ENCODE measurements at regions not wholly inside any gene's neighbourhood (a gene's known extent, or its start where the extent isn't known, plus 50 kb on each side); places are given as distances from the start of the nearest gene placed in this dataset.
"Not testable (repeated sequence)": the region's sequence is repeated elsewhere in the genome, so short reads cannot be mapped to it uniquely, and the experiment has no call there.

GRCh38 chr9:42239445-42240260 lies 56.2 kb downstream of the SPATA31A6 start:
- H3K9me3 ChIP-seq, H3K27me3 ChIP-seq, H3K36me3 ChIP-seq, DNase-seq, H3K4me3 ChIP-seq: not testable (repeated sequence)

GRCh38 chr9:42240261-42240579 lies 56.8 kb downstream of the SPATA31A6 start:
- H3K4me3 ChIP-seq, H3K27me3 ChIP-seq, H3K9me3 ChIP-seq, H3K36me3 ChIP-seq: not testable (repeated sequence)
- peak; percentile 11 for DNase-seq

- H3K9me3 ChIP-seq, H3K27me3 ChIP-seq, H3K36me3 ChIP-seq, H3K4me3 ChIP-seq: not testable (repeated sequence)
- DNase-seq, result peak; percentile 8
Measured at GRCh38 chr9:42243211-42243610, 59.8 kb downstream of the SPATA31A6 start.

DNA sequence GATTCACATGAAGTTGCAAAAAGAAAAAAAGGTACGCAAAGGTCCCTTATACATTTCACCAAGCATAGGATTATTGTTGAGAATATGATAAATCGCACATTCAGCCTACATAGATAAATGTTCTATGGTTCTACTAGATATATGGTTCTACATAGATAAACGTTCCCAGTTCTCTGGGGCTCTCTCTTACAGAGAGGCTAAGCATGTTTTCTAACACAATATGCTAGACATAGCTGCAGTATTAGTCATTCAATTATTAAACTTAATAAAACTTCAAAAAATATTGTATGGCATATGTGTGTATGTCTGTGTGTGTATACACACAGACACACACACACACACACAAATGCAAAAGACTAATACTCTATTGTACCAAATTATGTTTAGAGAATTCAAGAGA lies 60.4 kb downstream of the SPATA31A6 start:
- not testable (repeated sequence) for H3K9me3 ChIP-seq, H3K36me3 ChIP-seq, H3K27me3 ChIP-seq, H3K4me3 ChIP-seq, DNase-seq

GRCh38 chr9:42268729-42269128 lies 85.3 kb downstream of the SPATA31A6 start:
- H3K9me3 ChIP-seq, H3K27me3 ChIP-seq, H3K4me3 ChIP-seq, DNase-seq, H3K36me3 ChIP-seq: not testable (repeated sequence)

DNA sequence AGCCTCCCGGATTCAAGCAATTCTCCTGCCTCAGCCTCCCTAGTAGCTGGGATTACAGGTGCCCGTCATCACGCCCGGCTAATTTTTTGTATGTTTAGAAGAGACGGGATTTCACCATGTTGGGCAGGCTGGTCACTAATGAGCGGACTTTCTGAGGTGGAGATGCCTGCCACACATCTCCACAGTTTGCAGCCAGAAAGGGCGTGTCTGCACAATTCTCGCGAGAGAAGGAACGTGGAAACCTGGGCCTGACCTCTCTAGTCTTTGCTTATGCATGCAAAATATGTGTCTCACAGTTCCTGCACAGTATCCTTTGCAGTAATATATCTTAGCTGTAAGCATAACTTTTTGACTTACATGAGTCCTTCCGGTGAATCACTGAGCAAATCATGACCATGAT lies 85.7 kb downstream of the SPATA31A6 start:
- H3K9me3 ChIP-seq, DNase-seq, H3K4me3 ChIP-seq, H3K27me3 ChIP-seq, H3K36me3 ChIP-seq: not testable (repeated sequence)

DNA sequence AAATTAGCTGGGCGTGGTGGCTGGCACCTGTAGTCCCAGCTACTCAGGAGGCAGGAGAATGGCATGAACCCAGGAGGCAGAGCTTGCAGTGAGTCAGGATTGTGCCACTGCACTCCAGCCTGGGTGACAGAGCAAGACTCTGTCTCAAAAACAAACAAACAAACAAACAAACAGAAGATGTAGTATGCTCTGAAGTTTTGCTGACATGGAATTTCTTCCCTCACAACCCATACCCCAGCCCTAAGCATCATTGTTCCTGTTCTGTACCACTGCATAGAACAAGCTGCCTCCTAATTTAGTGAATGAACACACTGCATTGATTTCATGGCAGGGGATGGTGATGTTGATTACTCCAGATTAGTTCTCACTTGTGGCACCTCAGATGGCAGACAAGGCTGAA lies 89.7 kb downstream of the SPATA31A6 start:
- not testable (repeated sequence) for H3K27me3 ChIP-seq, DNase-seq, H3K9me3 ChIP-seq, H3K36me3 ChIP-seq, H3K4me3 ChIP-seq

DNA sequence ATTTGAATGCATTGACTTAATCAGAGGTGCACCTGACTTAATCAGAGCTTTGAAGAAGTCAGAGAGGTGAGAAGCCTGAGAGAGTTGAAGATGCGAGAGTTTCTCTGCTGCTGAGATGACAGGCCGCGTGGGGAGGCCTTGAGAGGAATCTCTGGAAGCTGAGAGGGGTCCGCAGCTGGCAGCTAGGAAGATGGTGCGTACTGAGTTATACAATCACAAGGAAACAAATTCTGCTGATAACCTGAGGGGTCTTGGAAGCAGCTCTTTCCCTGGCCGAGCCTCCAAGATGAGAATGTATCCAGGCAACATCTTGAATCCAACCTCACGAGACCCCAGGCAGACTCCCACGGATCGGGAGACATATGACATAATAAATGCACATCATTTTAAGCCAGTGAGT lies 91.7 kb downstream of the SPATA31A6 start:
- no peak for DNase-seq
- Histone ChIP-seq H3K4me3 (no peak overlapping the region), H3K36me3 (no peaks in the 10 kb centered on the region)

GRCh38 chr9:42282531-42283178 lies 99.2 kb downstream of the SPATA31A6 start:
- not testable (repeated sequence) for H3K36me3 ChIP-seq, H3K9me3 ChIP-seq, DNase-seq, H3K27me3 ChIP-seq, H3K4me3 ChIP-seq

More for the DNA sequence above, 91.7 kb downstream of the SPATA31A6 start:
- no peaks in the 10 kb centered on the region for H3K9me3 ChIP-seq
- no peaks in the 10 kb centered on the region for H3K27me3 ChIP-seq

DNA sequence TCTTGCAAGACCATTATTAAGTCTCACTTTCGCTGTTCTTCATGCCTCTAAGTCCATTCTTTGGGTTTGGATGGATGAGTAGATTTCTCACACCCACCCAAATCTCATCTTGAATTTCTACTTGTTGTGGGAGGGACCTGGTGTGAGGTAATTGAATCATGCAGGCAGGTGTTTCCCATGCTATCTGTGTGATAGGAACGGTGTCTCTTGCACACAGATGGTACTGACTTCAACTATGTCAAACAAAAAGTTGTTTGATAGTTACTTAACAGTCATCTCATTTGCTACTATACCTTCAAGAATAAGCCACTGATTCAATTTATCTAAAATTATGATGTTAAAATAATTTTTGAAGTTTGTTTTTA lies 99.7 kb downstream of the SPATA31A6 start:
- not testable (repeated sequence) for DNase-seq, H3K36me3 ChIP-seq, H3K4me3 ChIP-seq, H3K27me3 ChIP-seq, H3K9me3 ChIP-seq

DNA sequence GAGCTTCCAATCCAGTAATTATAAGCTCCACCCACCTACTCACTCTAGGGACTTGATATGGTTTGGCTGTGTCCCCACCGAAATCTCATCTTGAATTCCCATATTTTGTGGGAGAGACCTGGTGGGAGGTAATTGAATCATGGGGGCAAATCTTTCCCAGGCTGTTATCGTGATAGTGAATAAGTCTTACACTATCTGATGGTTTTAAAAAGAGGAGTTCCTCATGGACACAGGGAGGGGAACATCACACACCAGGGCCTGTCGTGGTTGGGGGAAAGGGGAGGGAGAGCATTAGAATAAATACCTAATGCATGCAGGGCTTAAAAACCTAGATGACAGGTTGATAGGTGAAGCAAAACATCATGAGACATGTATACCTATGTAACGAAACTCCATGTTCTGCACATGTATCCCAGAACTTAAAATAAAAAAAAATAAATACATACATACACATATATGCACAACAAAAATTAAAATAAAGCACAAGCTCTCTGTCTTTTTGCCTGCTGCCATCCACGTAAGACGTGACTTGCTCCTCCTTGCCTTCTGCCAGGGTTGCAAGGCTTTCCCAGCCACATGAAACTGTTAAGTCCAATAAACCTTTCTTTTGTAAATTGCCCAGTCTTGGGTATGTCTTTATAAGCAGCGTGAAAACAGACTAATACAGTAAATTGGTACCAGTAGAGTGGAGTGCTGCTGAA lies 102.8 kb downstream of the SPATA31A6 start:
- not testable (repeated sequence) for DNase-seq, H3K9me3 ChIP-seq, H3K27me3 ChIP-seq, H3K4me3 ChIP-seq, H3K36me3 ChIP-seq

- DNase-seq, H3K27me3 ChIP-seq, H3K9me3 ChIP-seq, H3K36me3 ChIP-seq, H3K4me3 ChIP-seq: not testable (repeated sequence)
Measured at GRCh38 chr9:42288002-42288864, 104.8 kb downstream of the SPATA31A6 start.

DNA sequence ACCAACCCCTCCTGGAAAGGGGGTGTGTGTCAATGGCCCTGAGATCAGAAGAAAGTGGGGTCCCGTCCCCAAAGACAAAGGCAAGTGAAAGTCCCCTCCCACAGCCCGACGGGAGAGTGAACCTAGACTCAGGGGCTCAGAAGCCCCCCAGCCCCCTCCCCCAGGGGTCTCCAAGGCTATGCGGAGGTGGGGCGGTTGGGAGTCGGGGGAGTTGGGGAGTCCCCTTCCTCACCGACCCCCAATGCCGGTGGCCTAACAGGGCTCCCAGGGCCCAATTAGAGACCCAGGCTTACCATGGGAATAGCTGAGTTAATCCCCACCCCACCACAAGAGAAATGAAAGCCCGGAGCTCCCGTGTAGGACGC lies 105.4 kb downstream of the SPATA31A6 start:
- DNase-seq, H3K9me3 ChIP-seq, H3K27me3 ChIP-seq, H3K4me3 ChIP-seq, H3K36me3 ChIP-seq: not testable (repeated sequence)

DNA sequence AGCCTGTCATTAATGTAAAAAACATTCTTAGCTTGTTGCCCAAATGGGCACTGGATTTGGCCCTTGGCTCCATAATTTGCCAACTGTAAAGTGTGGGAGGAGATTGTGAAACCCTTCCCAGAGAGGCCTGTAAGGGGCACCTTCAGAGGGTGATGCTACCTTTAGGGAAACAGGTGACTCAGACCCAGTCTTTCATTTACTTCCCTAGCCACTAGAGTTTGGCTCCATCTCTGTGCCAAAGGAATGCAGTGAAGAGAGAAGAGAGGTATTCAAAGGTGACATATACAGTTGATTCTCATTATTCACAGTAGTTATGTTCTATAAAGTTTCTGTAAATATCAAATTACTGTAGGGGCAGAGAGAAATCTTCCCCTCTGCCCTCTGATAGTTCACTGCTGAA lies 116.7 kb downstream of the SPATA31A6 start:
- not testable (repeated sequence) for H3K36me3 ChIP-seq, DNase-seq, H3K27me3 ChIP-seq, H3K4me3 ChIP-seq, H3K9me3 ChIP-seq

DNA sequence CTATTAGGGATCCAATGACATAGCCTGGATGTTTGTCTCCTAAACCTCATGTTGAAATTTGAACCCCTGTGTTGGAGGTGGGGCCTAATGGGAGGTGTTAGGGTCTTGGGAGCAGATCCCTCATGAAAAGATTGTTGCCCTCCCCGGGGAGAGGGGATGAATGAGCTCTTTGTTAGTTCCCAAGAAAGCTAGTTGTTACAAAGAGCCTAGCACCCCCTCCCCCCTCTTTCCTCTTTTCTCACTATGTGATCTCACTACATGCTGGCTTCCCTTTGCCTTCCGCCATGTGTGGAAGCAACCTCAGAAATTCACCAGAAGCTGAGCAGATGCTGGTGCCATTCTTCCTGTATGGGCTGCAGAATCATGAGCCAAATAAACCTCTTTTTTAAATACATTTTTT lies 123.2 kb downstream of the SPATA31A6 start:
- not testable (repeated sequence) for DNase-seq, H3K36me3 ChIP-seq, H3K9me3 ChIP-seq, H3K27me3 ChIP-seq, H3K4me3 ChIP-seq

GRCh38 chr9:42307449-42307848 lies 124.0 kb downstream of the SPATA31A6 start:
- not testable (repeated sequence) for H3K9me3 ChIP-seq, DNase-seq, H3K36me3 ChIP-seq, H3K27me3 ChIP-seq, H3K4me3 ChIP-seq

GRCh38 chr9:42310972-42311371 lies 127.5 kb downstream of the SPATA31A6 start:
- H3K36me3 ChIP-seq, H3K9me3 ChIP-seq, H3K4me3 ChIP-seq, H3K27me3 ChIP-seq, DNase-seq: not testable (repeated sequence)
